ENCODE measurements at regions not wholly inside any gene's neighbourhood (a gene's known extent, or its start where the extent isn't known, plus 50 kb on each side); places are given as distances from the start of the nearest gene placed in this dataset.

- no peak for DNase-seq
These were observed 60.9 kb upstream of the TMTC1 start for GRCh38 chr12:29844667-29845066.

- DNase-seq = no peak
These were observed 59.3 kb upstream of the TMTC1 start for GRCh38 chr12:29843036-29843435.

GRCh38 chr12:29838768-29839167 is 55.0 kb upstream of the TMTC1 start:
- DNase-seq = no peak
